AG08396 (cell line): ENCODE measurements at regions not wholly inside any gene's neighbourhood (a gene's known extent, or its start where the extent isn't known, plus 50 kb on each side); places are given as distances from the start of the nearest gene placed in this dataset.
"Not testable (repeated sequence)": the region's sequence is repeated elsewhere in the genome, so short reads cannot be mapped to it uniquely, and the experiment has no call there.

Experiments
- DNase-seq: peaks from one replicate; pipeline ENCODE4 v3.0.0; 2012; ENCODE audit warnings: low spot score, mixed read lengths

DNA sequence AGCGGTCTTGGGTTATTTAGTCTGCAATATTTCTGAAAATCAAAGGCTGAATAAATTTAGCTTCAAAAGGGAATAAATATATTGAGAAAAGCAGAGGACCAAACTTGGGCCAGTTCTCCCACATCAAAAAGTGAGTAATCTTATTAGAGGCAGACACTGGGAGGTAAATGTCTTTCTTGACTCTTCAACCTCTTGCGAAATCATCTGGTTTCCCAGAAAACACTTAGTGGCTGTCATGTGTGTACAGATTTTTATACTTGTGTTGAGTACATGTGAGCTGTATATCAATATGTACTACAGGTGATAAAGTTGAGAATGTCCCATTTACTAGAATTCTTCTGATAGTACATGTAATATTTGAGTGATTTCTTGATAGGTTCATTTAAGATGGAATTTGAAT, 454.9 kb downstream of the PRR16 start:
- no peak for DNase-seq

DNA sequence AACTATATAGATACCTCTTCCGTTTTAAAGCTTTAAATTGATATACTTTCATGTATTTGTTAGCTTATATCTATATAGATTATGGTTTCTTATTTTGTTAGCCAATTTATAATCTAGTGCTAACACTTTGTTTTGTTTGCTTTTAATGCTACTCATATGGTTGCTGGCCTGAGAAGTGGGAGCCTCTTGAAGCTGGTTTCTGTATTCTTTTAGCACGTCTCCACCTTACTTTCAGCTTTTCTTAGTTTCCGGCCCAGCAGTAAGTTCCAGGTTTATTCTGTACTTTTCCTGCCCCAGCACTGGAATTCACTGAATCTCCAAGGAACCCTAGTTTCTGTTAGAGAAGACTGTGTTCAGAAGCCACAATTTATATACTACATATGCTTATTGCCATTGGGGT, 458.9 kb downstream of the PRR16 start:
- no peak for DNase-seq

GRCh38 chr5:120926471-120926870, 462.4 kb downstream of the PRR16 start:
- DNase-seq, result no peak

DNA sequence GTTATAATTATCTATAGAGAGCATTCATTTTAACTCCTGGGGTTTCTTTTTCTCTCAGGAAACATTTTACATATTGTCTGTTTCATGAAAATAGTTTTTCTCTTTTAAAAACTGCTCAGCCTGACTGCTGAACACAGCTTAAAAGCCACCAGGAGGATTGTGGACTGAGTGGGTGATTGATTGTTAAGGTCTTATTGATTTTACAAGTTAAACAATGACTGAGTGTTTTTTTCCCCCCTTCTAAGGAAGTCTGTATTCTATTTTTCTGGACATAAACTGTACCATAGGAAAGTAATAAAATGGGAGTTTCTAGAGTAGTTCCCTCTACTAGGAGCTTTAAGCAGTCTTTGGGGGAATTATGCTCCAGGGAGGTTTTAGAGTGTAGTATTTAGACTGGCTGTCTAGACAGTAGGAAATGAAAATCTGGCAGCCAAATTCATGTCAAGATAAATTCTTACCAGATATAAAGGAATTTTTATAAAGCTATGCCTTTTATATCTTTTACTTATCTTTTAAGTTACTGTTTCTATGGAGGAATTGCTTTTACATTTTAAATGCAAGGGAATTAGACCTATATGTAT, 463.9 kb downstream of the PRR16 start:
- no peak for DNase-seq

DNA sequence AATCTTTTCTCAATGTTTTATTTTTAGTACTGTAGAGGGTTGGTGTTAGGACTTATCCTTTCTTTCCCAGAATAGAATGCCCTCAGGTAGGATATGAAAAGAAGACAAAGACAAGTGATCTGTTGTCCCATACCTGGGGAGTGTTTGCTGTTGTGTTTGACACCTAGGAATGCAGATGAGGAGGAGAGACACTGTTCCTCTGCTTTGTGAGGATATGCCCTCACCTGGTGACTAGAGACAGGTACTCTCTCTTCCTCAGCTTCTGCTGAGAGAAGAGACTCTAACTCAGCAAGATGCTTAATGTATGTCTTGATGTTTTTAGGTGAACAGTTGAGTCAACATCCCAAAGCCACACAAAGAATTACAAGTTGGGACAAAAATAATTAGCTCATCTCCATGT, 468.4 kb downstream of the PRR16 start:
- DNase-seq, result no peak

- no peak for DNase-seq
These were observed 469.9 kb downstream of the PRR16 start for GRCh38 chr5:120934031-120934430.

DNA sequence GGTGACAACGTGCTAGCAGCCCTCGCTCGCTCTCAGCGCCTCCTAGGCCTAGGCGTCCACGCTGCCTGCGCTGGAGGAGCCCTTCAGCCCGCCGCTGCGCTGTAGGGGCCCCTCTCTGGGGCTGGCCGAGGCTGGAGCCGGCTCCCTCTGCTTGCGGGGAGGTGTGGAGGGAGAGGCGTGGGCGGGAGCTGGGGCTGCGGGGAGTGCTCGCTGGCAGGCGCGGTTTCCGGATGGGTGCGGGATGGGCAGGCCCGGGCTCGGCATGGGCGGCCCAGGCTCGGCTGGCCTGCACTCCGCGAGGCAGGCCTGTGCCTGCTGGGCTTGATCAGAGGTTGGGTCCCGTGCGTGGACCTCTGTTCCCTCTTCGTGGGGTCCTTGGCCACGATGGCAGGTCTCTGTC, 472.6 kb downstream of the PRR16 start:
- no peak for DNase-seq

DNA sequence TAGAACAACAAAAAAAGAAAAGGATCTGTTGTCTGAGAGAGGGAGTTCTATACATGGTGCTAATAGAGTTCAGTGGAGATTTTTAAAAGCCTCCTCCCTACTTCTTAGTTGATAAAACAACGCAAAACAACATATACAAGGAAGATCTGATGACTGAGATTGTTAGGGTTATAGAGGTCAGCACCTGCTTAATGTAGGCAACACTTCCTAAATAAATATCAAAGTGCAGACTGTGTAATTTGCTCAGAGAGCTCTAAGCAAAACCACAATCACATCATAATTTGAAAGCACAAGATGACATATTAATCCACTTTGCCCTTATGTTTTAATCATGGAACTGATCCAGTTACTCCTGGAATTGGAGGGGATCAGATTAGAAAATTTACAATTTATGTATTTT, 474.5 kb downstream of the PRR16 start:
- DNase-seq, result no peak

- DNase-seq, result no peak
These were observed 478.7 kb downstream of the PRR16 start for GRCh38 chr5:120942596-120943350.

DNA sequence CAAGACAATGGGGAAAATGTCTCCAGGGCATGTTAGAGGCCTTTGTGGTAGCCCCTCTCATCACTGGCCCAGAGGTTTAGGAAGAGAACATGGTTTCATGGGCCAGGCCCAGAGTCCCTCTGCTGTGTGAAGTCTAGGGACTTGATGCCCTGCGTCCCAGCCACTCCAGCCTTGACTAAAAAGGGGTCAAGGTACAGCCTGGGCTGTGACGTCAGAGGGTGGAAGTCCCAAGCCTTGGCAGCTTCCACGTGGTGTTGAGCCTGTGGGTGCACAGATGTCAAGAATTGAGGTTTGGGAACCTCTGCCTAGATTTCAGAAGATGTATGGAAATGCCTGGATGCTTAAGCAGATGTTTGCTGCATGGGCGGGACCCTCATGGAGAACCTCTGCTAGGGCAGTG, 485.5 kb downstream of the PRR16 start:
- not testable (repeated sequence) for DNase-seq

- not testable (repeated sequence) for DNase-seq
These were observed 489.3 kb downstream of the PRR16 start for GRCh38 chr5:120953445-120953844.

GRCh38 chr5:120954255-120954654, 490.2 kb downstream of the PRR16 start:
- no peak for DNase-seq

DNA sequence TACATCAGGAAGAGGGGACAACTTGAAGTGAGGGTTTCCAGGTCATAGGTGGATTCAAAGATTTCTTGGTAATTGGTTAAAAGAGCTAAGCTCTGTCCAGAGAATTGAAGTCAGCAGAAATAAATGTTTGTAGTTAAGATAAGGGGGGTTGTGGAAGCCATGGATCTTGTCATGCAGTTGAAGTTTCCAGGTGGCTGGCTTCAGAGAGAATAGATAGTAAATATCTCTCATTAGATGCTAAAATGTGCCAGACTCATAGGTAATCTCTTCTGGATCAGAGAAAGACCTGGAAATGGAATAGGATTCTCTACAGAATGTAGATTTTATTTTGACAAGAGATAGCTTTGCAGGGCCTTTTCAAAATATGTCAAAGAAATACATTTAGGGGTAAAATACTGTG, 491.7 kb downstream of the PRR16 start:
- no peak for DNase-seq

DNA sequence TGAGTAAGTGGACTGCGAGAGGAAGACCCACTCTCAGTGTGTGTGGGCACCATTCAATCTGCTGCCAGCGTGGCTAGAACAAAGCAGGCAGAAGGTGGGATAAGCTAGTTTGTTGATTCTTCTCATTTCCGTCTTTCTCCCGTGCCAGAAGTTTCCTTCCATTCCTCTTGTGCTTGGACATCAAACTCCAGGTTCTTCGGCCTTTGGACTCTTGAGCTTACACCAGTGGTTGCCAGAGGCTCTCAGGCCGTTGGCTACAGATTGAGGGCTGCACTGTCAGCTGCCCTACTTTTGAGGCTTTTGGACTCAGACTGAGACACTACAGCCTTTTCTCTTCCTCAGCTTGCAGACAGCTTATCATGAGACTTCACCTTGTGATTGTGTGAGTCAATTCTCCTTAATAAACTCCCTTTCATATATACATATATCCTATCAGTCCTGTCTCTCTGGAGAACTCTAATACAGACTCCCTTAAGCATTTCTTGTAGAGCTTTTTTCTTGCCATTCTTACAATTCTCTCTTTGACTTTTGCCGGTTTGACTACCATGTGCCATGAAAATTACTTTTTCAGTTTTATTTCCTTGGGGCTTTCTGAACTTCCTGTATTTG, 494.9 kb downstream of the PRR16 start:
- no peak for DNase-seq

DNA sequence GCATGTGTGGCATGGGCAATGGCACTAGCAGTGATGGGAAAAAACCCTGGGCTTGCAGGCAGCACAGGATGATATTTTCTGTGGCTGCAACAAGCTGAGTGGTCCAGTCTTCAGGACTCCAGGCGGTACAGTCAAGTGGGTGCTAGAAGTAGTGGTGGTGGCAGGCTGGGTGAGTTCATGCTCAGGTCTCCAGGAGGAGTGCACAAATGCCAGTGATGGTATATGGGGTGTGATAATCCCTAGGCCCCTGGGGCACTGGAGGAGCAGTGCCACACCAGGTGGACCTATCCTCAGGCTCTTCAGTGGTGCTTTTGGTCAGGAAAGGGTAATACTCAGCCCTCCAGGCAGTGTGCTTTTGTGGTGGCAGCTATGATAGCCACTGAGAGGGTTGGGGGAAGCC, 496.4 kb downstream of the PRR16 start:
- DNase-seq, result no peak

GRCh38 chr5:120967366-120967765, 503.3 kb downstream of the PRR16 start:
- DNase-seq, result no peak

- DNase-seq, result no peak
These were observed 510.6 kb downstream of the PRR16 start for GRCh38 chr5:120974690-120975089.

- no peak for DNase-seq
These were observed 518.3 kb downstream of the PRR16 start for GRCh38 chr5:120982351-120982750.

DNA sequence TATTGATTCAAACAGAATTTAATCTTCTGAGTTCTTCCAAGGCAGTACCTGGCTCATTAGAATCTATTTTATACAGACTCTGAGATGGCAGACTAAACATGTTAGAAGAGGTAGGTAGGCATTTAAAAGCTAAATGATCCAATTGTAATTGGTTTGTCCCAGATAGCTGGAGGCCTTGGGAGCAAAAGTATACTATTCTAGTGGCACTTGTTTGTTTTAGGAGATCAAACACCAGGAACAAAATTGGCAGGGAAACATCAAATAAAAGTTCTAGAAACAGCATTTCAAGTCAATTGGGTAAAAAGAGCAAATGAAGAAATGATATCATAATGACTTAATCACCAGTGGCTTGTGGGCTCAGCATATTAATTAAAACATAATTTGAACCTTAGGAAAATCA, 521.4 kb downstream of the PRR16 start:
- DNase-seq, result no peak

GRCh38 chr5:120988491-120988890, 524.4 kb downstream of the PRR16 start:
- no peak for DNase-seq

- DNase-seq, result no peak
These were observed 524.8 kb downstream of the PRR16 start for GRCh38 chr5:120988941-120989340.

DNA sequence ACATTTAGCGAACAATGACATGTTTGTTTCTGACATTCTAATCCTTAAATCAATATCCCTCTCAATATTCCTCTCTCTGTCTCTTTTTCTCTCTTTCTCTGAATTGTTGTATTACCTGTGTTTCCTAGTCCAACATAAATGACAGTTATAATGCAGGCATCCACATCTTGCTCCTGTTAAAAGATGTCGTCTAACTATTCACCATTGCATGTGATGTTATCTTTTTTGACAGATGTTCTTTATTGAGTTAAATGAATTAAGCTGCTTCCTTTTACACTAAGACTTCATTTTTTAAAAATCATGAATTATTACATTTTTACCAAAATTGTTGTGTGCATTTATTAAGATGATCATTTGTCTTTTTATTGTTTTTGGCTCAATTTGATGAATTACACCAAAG, 527.5 kb downstream of the PRR16 start:
- no peak for DNase-seq

- DNase-seq, result no peak
These were observed 530.0 kb downstream of the PRR16 start for GRCh38 chr5:120994112-120994511.

- DNase-seq, result no peak
These were observed 535.5 kb downstream of the PRR16 start for GRCh38 chr5:120999550-120999949.
